ENCODE measurements at regions not wholly inside any gene's neighbourhood (a gene's known extent, or its start where the extent isn't known, plus 50 kb on each side); places are given as distances from the start of the nearest gene placed in this dataset.

- H3K79me2 ChIP-seq (ENCODE audit: insufficient read depth, low read length): no peaks in the 10 kb centered on the region
- H3K4me3 ChIP-seq (ENCODE audit: low read length, poor library complexity, severe bottlenecking): no peak overlapping the region
- no peaks in the 10 kb centered on the region for H3K36me3 ChIP-seq (ENCODE audit: insufficient read depth, low read length)
- no peaks in the 10 kb centered on the region for H3K9me2 ChIP-seq (replicated peaks; ENCODE audit: low read depth, low read length)
- no peaks in the 10 kb centered on the region for H3F3A ChIP-seq (ENCODE audit: low read depth)
- H3K9me3 ChIP-seq (ENCODE audit: insufficient read depth, low read depth, low read length): no peaks in the 10 kb centered on the region
- no peak overlapping the region for H3K9ac ChIP-seq (ENCODE audit: low read depth, low read length, poor library complexity, severe bottlenecking)
- no peak overlapping the region for H2AFZ ChIP-seq (ENCODE audit: low read length)
- TF ChIP-seq, protein P1, sequence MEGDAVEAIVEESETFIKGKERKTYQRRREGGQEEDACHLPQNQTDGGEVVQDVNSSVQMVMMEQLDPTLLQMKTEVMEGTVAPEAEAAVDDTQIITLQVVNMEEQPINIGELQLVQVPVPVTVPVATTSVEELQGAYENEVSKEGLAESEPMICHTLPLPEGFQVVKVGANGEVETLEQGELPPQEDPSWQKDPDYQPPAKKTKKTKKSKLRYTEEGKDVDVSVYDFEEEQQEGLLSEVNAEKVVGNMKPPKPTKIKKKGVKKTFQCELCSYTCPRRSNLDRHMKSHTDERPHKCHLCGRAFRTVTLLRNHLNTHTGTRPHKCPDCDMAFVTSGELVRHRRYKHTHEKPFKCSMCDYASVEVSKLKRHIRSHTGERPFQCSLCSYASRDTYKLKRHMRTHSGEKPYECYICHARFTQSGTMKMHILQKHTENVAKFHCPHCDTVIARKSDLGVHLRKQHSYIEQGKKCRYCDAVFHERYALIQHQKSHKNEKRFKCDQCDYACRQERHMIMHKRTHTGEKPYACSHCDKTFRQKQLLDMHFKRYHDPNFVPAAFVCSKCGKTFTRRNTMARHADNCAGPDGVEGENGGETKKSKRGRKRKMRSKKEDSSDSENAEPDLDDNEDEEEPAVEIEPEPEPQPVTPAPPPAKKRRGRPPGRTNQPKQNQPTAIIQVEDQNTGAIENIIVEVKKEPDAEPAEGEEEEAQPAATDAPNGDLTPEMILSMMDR (conservative IDR thresholded peaks at IDR 0.05; ENCODE audit: low read length): no peak
- H4K20me1 ChIP-seq (ENCODE audit: insufficient read depth, low read length, poor library complexity, severe bottlenecking): no peaks in the 10 kb centered on the region
- H3K27me3 ChIP-seq (ENCODE audit: insufficient read depth, low read length, poor library complexity, severe bottlenecking): no peaks in the 10 kb centered on the region
- H3K4me1 ChIP-seq (ENCODE audit: insufficient read depth, low read length, poor library complexity, severe bottlenecking): no peaks in the 10 kb centered on the region
- no peak overlapping the region for H3K4me2 ChIP-seq (ENCODE audit: low read depth, low read length, poor library complexity, severe bottlenecking)
Measured at GRCh38 chr12:77323788-77324415, 258.5 kb upstream of the E2F7 start.

DNA sequence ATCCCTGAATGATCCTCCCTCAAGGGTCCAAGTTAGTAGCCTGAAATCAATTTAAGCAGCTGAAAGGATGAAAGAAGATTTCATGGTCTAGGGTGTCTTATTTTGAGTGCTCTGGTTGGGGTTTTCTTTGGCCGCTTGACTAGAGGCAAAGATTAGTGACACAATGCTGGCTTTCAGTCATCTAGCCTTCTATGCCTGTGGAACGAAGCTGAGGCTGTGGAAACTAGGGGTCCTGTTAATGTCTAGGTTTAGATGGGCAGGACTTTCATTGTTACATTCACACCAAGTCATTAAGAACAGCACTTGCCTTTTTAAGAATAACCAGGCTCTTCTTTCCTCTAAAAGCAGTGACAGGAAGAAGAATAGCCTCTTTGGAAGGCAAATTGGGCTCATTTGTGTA, 253.8 kb upstream of the E2F7 start:
- H3K9ac ChIP-seq (ENCODE audit: low read depth, low read length, poor library complexity, severe bottlenecking): no peak overlapping the region
- no peaks in the 10 kb centered on the region for H3K79me2 ChIP-seq (ENCODE audit: insufficient read depth, low read length)
- no peak overlapping the region for H2AFZ ChIP-seq (ENCODE audit: low read length)

GRCh38 chr12:77315407-77315806, 250.0 kb upstream of the E2F7 start:
- no peak overlapping the region for H2AFZ ChIP-seq (ENCODE audit: low read length)
- H3K9me2 ChIP-seq (replicated peaks; ENCODE audit: low read depth, low read length): no peaks in the 10 kb centered on the region
- H3K9me3 ChIP-seq (ENCODE audit: insufficient read depth, low read depth, low read length): no peaks in the 10 kb centered on the region
- no peaks in the 10 kb centered on the region for H3K27me3 ChIP-seq (ENCODE audit: insufficient read depth, low read length, poor library complexity, severe bottlenecking)
- H3K9ac ChIP-seq (ENCODE audit: low read depth, low read length, poor library complexity, severe bottlenecking): no peak overlapping the region
- no peaks in the 10 kb centered on the region for H3K36me3 ChIP-seq (ENCODE audit: insufficient read depth, low read length)
- H3K4me1 ChIP-seq (ENCODE audit: insufficient read depth, low read length, poor library complexity, severe bottlenecking): no peaks in the 10 kb centered on the region
- H4K20me1 ChIP-seq (ENCODE audit: insufficient read depth, low read length, poor library complexity, severe bottlenecking): no peaks in the 10 kb centered on the region
- TF ChIP-seq EZH2phosphoT487 (IDR thresholded peaks at IDR 0.05; ENCODE audit: borderline replicate concordance): no peak
- TF ChIP-seq, protein P1 (conservative IDR thresholded peaks at IDR 0.05; ENCODE audit: low read length): no peak
- no peak overlapping the region for H3K4me3 ChIP-seq (ENCODE audit: low read length, poor library complexity, severe bottlenecking)
- H3F3A ChIP-seq (ENCODE audit: low read depth): no peaks in the 10 kb centered on the region
- H3K79me2 ChIP-seq (ENCODE audit: insufficient read depth, low read length): no peaks in the 10 kb centered on the region
- no peak overlapping the region for H3K4me2 ChIP-seq (ENCODE audit: low read depth, low read length, poor library complexity, severe bottlenecking)

More for the DNA sequence above, 253.8 kb upstream of the E2F7 start:
- Histone ChIP-seq H3K4me3 (ENCODE audit: low read length, poor library complexity, severe bottlenecking) (no peak overlapping the region), H3K9me3 (ENCODE audit: insufficient read depth, low read depth, low read length) (no peaks in the 10 kb centered on the region), H3F3A (ENCODE audit: low read depth) (no peaks in the 10 kb centered on the region), H3K36me3 (ENCODE audit: insufficient read depth, low read length) (no peaks in the 10 kb centered on the region), H3K27me3 (ENCODE audit: insufficient read depth, low read length, poor library complexity, severe bottlenecking) (no peaks in the 10 kb centered on the region), H3K4me2 (ENCODE audit: low read depth, low read length, poor library complexity, severe bottlenecking) (no peak overlapping the region), H3K4me1 (ENCODE audit: insufficient read depth, low read length, poor library complexity, severe bottlenecking) (no peaks in the 10 kb centered on the region), H3K9me2 (replicated peaks; ENCODE audit: low read depth, low read length) (no peaks in the 10 kb centered on the region), H4K20me1 (ENCODE audit: insufficient read depth, low read length, poor library complexity, severe bottlenecking) (no peaks in the 10 kb centered on the region)
- no peak for TF ChIP-seq EZH2phosphoT487 (IDR thresholded peaks at IDR 0.05; ENCODE audit: borderline replicate concordance)
- TF ChIP-seq, protein P1 (conservative IDR thresholded peaks at IDR 0.05; ENCODE audit: low read length): no peak

All from Loucy (cell line).